Activated T-helper 1 cell treated with Interleukin-2 at 50 U/mL for 16 hours (primary cell): ENCODE measurements at regions not wholly inside any gene's neighbourhood (a gene's known extent, or its start where the extent isn't known, plus 50 kb on each side); places are given as distances from the start of the nearest gene placed in this dataset.

Experiments used
- DNase-seq: peaks from one replicate; pipeline ENCODE4 v3.0.0-alpha.2; 2020; ENCODE audit warnings: low read depth

DNA sequence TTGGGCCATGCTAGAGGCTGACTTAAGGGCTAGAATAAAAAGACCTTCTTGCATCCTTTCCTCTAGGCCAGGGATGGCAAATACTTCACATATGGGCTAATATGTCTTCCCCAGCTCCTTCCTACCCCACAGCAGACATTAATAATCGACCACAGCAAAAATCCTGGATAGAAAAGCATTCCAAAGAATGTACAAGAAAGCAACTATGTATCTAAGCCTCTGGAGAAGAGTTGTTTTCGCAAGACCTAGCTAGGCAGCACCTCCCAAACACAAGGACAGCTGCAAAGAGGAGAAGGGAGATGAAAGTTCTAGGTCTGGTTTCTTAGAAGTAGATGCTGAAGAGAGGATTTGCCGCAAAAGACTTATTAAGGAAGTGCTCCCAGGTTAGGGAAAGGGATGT is 372.6 kb downstream of the SLC4A3 start:
- no peak for DNase-seq

- DNase-seq = no peak
Observed at GRCh38 chr2:220000586-220000985, 373.2 kb downstream of the SLC4A3 start.

DNA sequence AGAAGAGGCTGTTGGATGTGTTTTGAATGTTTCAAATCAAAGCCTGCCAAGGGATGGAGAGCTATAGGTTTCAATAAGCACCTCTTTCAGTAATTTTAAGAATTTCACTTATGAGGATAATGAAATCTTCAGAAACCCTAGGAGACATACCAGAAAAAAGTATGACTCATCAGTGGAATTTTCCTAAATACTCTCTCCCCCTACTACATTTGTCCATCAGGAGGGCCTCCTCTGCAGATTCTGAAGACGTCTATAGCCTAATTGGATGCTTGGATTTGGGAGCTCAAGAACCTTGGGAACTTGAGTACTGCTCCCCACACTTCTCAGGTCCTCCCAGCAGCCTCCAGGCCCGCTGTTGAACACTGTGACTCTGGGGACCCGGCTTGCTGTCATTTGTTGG is 374.3 kb downstream of the SLC4A3 start:
- DNase-seq = no peak

DNA sequence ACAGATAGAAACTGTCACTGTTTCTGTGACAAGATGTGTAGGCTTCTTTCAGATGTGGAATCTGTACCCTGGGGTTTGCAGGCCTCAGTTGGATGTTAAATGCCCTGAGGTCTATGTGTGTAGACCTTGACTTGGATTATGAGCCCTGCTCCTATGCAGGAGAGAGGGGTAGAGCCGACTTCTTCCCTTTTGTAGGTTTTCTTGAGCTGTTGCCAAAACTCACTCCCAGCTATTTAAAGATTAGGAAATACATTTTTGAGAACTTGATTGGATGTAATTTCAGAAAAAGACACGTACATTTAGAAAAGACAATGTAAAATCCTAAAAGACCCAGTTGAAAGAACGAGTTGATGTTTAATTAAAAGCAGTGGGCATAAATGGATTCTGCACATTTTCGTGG is 374.8 kb downstream of the SLC4A3 start:
- DNase-seq = no peak

GRCh38 chr2:220002699-220003098 is 375.3 kb downstream of the SLC4A3 start:
- no peak for DNase-seq

- no peak for DNase-seq
Observed at GRCh38 chr2:220005362-220005761, 377.9 kb downstream of the SLC4A3 start.

- DNase-seq = no peak
Observed at GRCh38 chr2:220006152-220006621, 378.8 kb downstream of the SLC4A3 start.

- no peak for DNase-seq
Observed at GRCh38 chr2:220011859-220012258, 384.4 kb downstream of the SLC4A3 start.

- no peak for DNase-seq
Observed at GRCh38 chr2:220014961-220015360, 387.5 kb downstream of the SLC4A3 start.

DNA sequence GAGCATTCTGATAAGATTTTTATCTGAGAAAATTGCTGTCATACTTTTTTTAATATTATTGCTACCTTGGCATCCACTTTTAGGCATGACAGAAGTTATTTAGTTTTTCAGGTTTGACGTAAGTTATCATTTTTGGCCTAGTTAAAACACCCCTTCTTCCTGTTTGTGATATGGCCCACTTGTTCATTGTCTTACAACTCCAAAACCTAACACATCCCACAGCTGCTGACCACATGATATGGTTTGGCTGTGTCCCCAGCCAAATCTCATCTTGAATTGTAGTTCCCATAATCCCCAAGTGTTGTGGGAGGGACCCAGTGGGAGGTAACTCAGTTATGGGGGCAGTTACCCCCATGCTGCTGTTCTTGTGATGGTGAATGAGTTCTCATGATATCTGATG is 388.1 kb downstream of the SLC4A3 start:
- DNase-seq = no peak

GRCh38 chr2:220025207-220025606 is 397.8 kb downstream of the SLC4A3 start:
- DNase-seq = no peak

DNA sequence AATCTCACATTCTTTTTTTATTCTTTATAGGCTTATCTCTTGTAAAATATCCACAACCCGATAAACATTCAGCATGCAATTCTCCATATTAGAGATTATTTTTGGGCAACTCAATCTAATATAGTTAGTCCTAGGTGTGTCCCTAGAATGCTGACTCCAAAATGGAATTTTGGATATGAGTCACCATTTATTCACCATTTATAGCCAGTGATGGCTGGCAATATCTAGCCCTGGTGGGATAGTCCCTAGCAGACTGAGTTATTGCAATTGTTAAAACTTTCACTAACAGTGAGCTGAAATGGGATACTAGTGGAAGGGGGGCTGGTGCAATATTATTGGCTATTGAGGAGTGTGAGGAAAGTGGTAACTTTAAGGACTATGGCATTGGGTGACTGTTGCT is 401.6 kb downstream of the SLC4A3 start:
- no peak for DNase-seq

DNA sequence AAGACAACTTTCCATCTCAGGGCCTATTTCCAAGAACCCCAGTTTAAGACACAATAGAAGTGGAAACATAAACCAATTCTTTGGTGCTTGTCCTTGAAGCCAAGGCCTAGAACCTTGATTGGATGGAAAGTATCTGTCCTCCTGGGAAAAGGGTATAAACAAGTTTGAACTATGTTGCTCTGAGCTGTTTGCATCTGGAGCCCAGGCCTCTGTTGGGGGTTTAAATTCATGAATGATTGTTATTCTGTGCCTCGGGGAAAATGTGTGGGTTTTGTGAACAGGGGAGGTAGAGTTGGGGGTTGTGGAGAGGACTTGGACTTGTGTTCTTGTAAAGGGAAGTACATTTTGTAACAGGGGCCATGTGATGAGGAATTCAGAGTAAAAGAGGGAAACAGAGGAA is 406.1 kb downstream of the SLC4A3 start:
- DNase-seq = no peak

DNA sequence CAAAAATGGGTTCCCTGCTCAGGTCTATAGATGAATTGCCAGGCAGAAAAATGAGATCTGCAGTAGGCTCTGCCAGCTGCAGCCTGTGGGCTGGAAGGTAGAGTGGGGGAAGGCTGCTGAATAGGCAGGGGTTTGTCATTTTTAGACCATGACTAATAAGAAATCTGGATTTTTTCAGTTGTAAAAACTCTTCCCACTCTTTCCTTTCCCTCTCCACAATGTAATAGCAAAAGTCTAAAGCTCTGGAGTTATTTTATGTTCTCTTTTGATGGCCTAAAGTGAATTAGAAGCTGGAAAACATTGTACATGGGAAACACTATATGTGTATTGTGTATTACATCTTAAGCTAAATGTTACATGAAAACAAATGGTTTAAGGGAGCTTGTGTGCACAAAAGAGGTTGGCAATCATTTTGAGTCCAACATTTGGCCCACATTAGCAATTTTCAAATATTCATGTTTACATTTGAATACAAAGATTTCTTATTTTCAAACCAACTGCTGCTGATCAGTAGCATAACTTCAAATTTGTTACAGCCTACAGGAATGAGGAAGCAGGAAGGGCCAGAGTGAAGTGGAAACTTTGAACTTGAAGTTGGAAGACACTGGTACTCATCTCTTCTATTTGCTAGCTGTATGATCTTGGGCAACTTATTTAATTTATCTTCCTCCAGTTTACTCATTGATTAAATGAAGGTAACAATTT is 407.1 kb downstream of the SLC4A3 start:
- DNase-seq = no peak

- DNase-seq = no peak
Observed at GRCh38 chr2:220036431-220036830, 409.0 kb downstream of the SLC4A3 start.

DNA sequence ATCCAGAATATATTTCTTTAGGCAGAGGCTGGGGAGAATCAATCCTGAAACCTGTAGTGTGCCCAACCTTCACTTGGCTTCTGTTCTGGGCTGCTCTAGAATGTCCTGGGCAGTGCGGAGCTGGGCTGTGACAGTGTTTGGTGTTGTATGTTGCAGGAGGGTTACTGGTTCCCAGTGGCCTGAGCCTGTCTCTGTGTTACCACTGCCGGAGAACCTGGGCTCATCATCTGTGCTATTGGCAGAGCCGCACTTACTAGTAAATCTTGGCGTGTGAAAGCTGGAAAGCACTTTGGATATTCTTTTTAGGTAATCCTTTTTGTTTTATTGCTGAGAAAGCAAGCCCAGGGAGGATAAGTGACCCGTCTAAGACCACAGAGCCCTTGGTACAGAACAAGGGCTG is 412.9 kb downstream of the SLC4A3 start:
- DNase-seq = no peak

DNA sequence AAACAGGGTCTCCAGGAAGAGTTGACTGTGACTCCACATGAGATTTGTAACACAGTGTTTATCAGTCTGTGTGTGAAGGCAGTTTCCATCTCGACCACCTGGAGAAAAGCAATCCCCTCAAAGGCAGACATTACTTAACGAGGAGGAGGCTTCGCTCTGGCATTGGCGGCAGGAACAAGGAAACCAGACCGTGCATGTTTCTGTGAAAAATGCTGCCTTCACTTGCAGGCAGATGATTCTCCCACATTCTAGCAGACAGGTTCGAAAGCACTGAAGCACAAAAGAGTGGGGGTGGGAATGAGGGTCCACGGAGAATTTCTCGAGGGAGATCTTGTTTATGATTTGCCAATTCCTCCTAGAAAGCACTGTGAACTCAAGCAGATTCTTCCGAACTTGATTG is 414.0 kb downstream of the SLC4A3 start:
- no peak for DNase-seq

DNA sequence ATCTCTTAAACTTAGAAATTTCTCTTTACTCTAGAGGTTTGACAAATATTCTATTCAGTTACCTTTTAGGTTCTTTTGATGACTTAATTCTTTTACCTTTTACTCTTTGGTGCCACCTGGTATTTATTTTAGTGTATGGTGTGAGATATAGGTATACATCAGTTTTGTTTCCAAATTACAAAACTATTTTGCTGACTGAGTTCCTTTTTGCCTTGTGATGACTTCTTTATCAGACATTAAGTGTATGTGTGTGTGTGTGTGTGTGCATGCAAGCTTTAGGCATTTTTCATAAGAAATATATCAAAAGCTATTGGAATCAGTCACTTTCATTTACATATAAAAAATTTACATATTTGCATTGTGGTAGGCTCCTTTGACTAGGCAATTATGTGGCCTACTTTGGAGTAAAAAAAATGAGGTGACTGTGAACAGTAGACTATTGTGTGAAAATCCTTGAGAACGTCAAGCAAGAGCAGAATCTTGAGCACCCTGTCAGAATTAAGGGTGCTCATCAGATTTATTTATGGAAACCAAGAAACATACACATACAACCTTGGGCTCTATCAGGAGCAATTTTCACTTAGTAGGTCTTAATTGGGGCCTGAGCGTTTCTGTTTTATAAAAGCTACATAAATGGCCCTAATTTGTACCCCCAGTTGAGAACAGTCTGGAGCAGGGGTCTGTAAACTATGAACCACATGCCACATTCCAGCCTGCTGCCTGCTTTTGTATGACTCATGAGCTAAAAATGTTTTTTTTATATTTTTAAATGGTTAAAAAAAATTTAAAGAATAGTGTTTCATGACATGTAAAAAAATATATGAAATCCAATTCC is 415.9 kb downstream of the SLC4A3 start:
- DNase-seq = no peak

GRCh38 chr2:220043990-220044335 is 416.5 kb downstream of the SLC4A3 start:
- DNase-seq = no peak

DNA sequence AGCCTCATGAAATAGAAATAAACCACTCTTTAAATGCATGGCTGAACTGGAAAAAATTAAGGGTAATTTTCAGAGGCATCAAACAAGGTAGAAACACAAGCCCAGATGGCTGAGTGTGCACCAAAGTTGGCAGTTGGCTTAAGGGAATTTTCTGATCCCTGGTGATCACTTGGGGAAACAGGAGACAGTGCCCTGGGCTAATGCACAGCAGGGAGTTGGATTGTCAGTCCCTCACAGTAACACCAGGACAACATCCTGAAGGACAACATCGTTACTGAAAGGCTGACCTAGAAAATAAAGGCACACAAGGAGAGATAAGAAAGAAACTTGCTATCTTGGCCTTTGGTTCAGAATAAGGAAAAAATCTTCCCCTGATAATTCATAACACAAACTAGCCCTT is 417.0 kb downstream of the SLC4A3 start:
- no peak for DNase-seq

GRCh38 chr2:220046507-220046906 is 419.1 kb downstream of the SLC4A3 start:
- no peak for DNase-seq

- no peak for DNase-seq
Observed at GRCh38 chr2:220051716-220052115, 424.3 kb downstream of the SLC4A3 start.

DNA sequence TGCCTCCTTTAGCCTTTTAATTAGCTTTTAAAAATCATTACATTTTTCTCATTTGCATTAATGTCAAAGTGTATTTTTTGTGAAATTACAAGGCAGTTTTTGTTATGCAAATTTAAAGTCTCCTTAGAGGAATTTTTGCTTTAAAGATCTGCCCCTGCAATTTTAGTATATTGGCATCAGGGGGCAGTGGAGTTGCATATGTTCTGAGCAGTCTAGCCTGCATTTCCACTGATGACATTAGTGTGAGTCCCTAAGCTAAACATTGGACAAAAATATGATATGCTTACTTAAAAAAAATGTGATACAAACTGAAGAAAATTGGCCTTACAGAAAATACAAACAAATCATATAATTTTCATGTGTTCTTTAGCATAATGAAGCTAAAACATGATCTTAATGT is 426.5 kb downstream of the SLC4A3 start:
- no peak for DNase-seq

DNA sequence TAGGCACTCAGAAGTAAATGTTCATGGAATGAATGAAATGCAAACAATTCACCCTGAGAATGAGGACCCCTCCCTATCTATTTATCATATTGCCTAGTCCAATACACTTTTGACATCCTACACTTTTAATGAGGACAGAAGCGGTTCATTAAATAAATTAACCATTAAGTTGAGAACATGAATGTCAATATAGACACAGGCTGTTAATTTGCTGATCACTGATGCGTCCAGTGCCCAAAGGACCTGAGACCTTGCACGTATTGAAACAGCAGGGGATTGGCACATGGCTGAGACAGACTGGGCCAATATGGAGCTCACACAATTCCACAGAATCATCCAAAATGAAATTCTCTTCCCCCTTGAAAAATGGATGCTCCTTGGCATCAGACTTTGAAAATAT is 430.0 kb downstream of the SLC4A3 start:
- no peak for DNase-seq
